ENCODE measurements at regions not wholly inside any gene's neighbourhood (a gene's known extent, or its start where the extent isn't known, plus 50 kb on each side); places are given as distances from the start of the nearest gene placed in this dataset.

- Histone ChIP-seq H3K4me1 (no peaks in the 10 kb centered on the region), H3K4me3 (no peak overlapping the region), H3K27me3 (no peaks in the 10 kb centered on the region), H3K36me3 (no peaks in the 10 kb centered on the region), H3K9me3 (no peaks in the 10 kb centered on the region), H3K27ac (no peak overlapping the region)
- TF ChIP-seq POLR2A (IDR thresholded peaks at IDR 0.05) (no peak), CTCF (IDR thresholded peaks at IDR 0.05 in 4 of 5, conservative IDR thresholded peaks at IDR 0.05 in 1 of 5) (no peak)
- intact Hi-C loops (cut with DNase I; ENCODE audit: low total_unique reads) = no loop called here
- ATAC-seq = no peak
- DNase-seq = no peak
- in situ Hi-C loops (cut with MboI; ENCODE audit: low sequenced_read_pairs in 4 of 4) = no loop called here
Measured at GRCh38 chr2:48147719-48148118, 166.8 kb upstream of the FOXN2 start.

DNA sequence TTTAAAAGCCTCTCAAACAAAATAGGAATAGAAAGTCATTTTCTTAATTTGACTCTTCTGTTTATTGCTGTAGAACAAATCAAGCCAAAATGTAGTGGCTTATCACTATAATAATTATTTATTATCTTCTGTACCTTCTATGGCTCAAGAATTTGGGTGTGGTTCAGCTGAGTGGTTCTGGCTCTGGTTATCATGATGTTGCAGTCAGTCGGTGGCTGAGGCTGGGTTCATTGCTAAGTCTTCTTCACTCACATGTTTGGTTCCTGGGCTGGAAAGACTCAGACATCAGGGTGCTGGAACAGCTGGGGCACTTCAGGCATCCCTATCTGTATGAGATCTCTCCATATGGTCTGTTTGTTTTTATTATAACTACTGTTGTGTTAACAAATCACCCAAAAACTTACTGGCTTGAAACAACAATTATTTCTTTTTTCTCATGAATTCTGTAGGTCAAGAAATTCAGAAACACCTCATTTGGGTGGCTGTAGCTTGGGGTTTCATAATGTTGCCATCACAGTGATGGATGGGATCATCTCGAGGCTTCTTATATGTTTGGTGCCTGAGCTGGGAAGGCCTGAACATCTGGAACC, 165.5 kb upstream of the FOXN2 start:
- intact Hi-C loops (cut with DNase I; ENCODE audit: low total_unique reads) = no loop called here
- Histone ChIP-seq H3K4me1 (no peaks in the 10 kb centered on the region), H3K27me3 (no peaks in the 10 kb centered on the region), H3K9me3 (no peaks in the 10 kb centered on the region), H3K36me3 (no peaks in the 10 kb centered on the region), H3K27ac (no peak overlapping the region), H3K4me3 (no peak overlapping the region)
- DNase-seq (no peak), ATAC-seq (no peak)
- TF ChIP-seq POLR2A (IDR thresholded peaks at IDR 0.05) (no peak), CTCF (IDR thresholded peaks at IDR 0.05 in 4 of 5, conservative IDR thresholded peaks at IDR 0.05 in 1 of 5) (no peak)
- in situ Hi-C loops (cut with MboI; ENCODE audit: low sequenced_read_pairs in 4 of 4) = no loop called here

DNA sequence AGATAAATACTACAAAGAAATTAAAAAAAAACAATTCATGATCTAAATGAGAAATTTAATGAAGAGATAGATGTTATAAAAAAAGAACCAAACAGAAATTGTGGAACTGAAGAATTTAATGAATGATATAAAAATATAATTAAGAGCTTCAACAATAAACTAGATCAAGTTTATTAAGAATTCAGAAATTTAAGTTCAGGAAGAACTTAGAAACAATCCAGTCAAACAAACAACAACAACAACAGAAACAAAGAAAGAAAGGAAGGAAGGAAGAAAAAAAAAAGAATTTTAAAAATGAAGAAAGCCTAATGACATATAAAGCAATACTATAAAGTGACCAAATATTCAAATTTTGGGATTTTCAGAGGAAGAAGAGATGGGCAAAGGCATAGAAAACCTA, 157.3 kb upstream of the FOXN2 start:
- Histone ChIP-seq H3K9me3 (peaks cover 0 to 3% (median 0%) of the 10 kb centered on the region in 3 donors), H3K4me3 (no peak overlapping the region), H3K36me3 (no peaks in the 10 kb centered on the region), H3K27me3 (no peaks in the 10 kb centered on the region), H3K27ac (no peak overlapping the region), H3K4me1 (no peaks in the 10 kb centered on the region)
- TF ChIP-seq POLR2A (IDR thresholded peaks at IDR 0.05) (no peak), CTCF (IDR thresholded peaks at IDR 0.05 in 4 of 5, conservative IDR thresholded peaks at IDR 0.05 in 1 of 5) (no peak)
- DNase-seq (no peak), ATAC-seq (no peak)
- intact Hi-C loops (cut with DNase I; ENCODE audit: low total_unique reads) (no loop called here), in situ Hi-C loops (cut with MboI; ENCODE audit: low sequenced_read_pairs in 4 of 4) (no loop called here)

- no peak overlapping the region for H3K4me3 ChIP-seq
- no peak overlapping the region for H3K27ac ChIP-seq
- H3K36me3 ChIP-seq = no peaks in the 10 kb centered on the region
- no peak for ATAC-seq
- in situ Hi-C loops (cut with MboI; ENCODE audit: low sequenced_read_pairs in 4 of 4) (no loop called here), intact Hi-C loops (cut with DNase I; ENCODE audit: low total_unique reads) (no loop called here)
- TF ChIP-seq CTCF (IDR thresholded peaks at IDR 0.05 in 4 of 5, conservative IDR thresholded peaks at IDR 0.05 in 1 of 5) (no peak), POLR2A (IDR thresholded peaks at IDR 0.05) (no peak)
- no peak for DNase-seq
- H3K9me3 ChIP-seq = peaks cover 0 to 3% (median 0%) of the 10 kb centered on the region in 3 donors
- no peaks in the 10 kb centered on the region for H3K4me1 ChIP-seq
- no peaks in the 10 kb centered on the region for H3K27me3 ChIP-seq
Measured at GRCh38 chr2:48161628-48162027, 152.9 kb upstream of the FOXN2 start.

DNA sequence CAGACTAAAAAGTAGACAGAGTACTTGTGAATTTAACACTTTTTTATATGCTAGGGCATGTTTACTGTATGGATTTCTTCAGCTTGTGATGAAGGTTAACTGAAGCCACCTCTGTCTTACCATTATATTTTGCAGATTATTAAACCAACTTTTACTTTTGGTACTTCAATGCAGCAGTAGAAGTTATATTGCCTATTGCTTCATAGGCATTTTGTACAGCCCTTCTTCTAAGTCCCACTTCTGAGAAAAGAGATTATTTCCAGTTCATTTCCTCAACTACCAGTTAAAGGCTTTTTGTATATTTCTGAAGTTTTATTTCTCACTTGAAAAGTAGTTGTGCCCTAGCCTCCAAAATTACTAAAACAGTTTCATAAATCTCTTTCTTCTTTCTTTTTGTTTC, 151.7 kb upstream of the FOXN2 start:
- no peak for ATAC-seq
- intact Hi-C loops (cut with DNase I; ENCODE audit: low total_unique reads) = no loop called here

More for the DNA sequence above, 151.7 kb upstream of the FOXN2 start:
- no peak for DNase-seq
- no peak overlapping the region for H3K4me3 ChIP-seq
- no peak overlapping the region for H3K27ac ChIP-seq
- no peaks in the 10 kb centered on the region for H3K36me3 ChIP-seq
- H3K27me3 ChIP-seq = no peaks in the 10 kb centered on the region
- H3K4me1 ChIP-seq = no peaks in the 10 kb centered on the region
- in situ Hi-C loops (cut with MboI; ENCODE audit: low sequenced_read_pairs in 4 of 4) = no loop called here
- no peak for TF ChIP-seq CTCF (IDR thresholded peaks at IDR 0.05 in 4 of 5, conservative IDR thresholded peaks at IDR 0.05 in 1 of 5)
- TF ChIP-seq POLR2A (IDR thresholded peaks at IDR 0.05) = no peak
- H3K9me3 ChIP-seq = no peaks in the 10 kb centered on the region
